ENCODE measurements at regions not wholly inside any gene's neighbourhood (a gene's known extent, or its start where the extent isn't known, plus 50 kb on each side); places are given as distances from the start of the nearest gene placed in this dataset.
A peak's percentile ranks its signal among the peaks of the same experiment; 100 is the strongest.

GRCh38 chr2:38509947-38510326 lies 92.8 kb downstream of the HNRNPLL start:
- DNase-seq, result no peak

GRCh38 chr2:38509314-38509946 lies 93.3 kb downstream of the HNRNPLL start:
- DNase-seq, result no peak

- DNase-seq, result peak in 48 of 58 donors; percentile 4 to 68 (median 34)
Measured at GRCh38 chr2:38508311-38509039, 94.3 kb downstream of the HNRNPLL start.

- no peak for DNase-seq
Measured at GRCh38 chr2:38507712-38508111, 95.0 kb downstream of the HNRNPLL start.

- DNase-seq, result peak in 9 of 58 donors; percentile 2 to 62 (median 10)
Measured at GRCh38 chr2:38505779-38506178, 96.9 kb downstream of the HNRNPLL start.

GRCh38 chr2:38504169-38504568 lies 98.6 kb downstream of the HNRNPLL start:
- no peak for DNase-seq

- DNase-seq, result no peak
Measured at GRCh38 chr2:38502107-38502506, 100.6 kb downstream of the HNRNPLL start.

- DNase-seq, result peak in 1 of 58 donors; percentile 73
Measured at GRCh38 chr2:38500283-38500634, 102.5 kb downstream of the HNRNPLL start.

- DNase-seq, result peak in 1 of 58 donors; percentile 42
Measured at GRCh38 chr2:38499548-38500282, 103.0 kb downstream of the HNRNPLL start.

GRCh38 chr2:38498045-38498481 lies 104.7 kb downstream of the HNRNPLL start:
- DNase-seq, result no peak

GRCh38 chr2:38497670-38498037 lies 105.1 kb downstream of the HNRNPLL start:
- DNase-seq, result no peak

- peak in 3 of 58 donors; percentile 6 to 50 (median 14) for DNase-seq
Measured at GRCh38 chr2:38496927-38497669, 105.6 kb downstream of the HNRNPLL start.

- DNase-seq, result no peak
Measured at GRCh38 chr2:38495880-38496279, 106.8 kb downstream of the HNRNPLL start.

GRCh38 chr2:38494394-38494793 lies 108.3 kb downstream of the HNRNPLL start:
- DNase-seq, result no peak

- no peak for DNase-seq
Measured at GRCh38 chr2:38492042-38492615, 110.6 kb downstream of the HNRNPLL start.

- no peak for DNase-seq
Measured at GRCh38 chr2:38491436-38491835, 111.3 kb downstream of the HNRNPLL start.

GRCh38 chr2:38489846-38490245 lies 112.8 kb upstream of the ATL2 start:
- no peak for DNase-seq

- no peak for DNase-seq
Measured at GRCh38 chr2:38487852-38488251, 110.8 kb upstream of the ATL2 start.

- DNase-seq, result no peak
Measured at GRCh38 chr2:38486213-38487026, 109.3 kb upstream of the ATL2 start.

- DNase-seq, result no peak
Measured at GRCh38 chr2:38485734-38486133, 108.7 kb upstream of the ATL2 start.
